HG02981 (cell line): ENCODE measurements at regions not wholly inside any gene's neighbourhood (a gene's known extent, or its start where the extent isn't known, plus 50 kb on each side); places are given as distances from the start of the nearest gene placed in this dataset.
A peak's percentile ranks its signal among the peaks of the same experiment; 100 is the strongest.

Experiments
- ATAC-seq: cut with Tn5 transposase; IDR thresholded peaks from one replicate; pipeline ENCODE4 v1.9.1; 2021; ENCODE audit warnings: mild to moderate bottlenecking, moderate library complexity; ENCODE audit not compliant: unreplicated experiment

- ATAC-seq, result no peak
These were observed 127.7 kb upstream of the PDGFD start for GRCh38 chr11:104291646-104292045.

DNA sequence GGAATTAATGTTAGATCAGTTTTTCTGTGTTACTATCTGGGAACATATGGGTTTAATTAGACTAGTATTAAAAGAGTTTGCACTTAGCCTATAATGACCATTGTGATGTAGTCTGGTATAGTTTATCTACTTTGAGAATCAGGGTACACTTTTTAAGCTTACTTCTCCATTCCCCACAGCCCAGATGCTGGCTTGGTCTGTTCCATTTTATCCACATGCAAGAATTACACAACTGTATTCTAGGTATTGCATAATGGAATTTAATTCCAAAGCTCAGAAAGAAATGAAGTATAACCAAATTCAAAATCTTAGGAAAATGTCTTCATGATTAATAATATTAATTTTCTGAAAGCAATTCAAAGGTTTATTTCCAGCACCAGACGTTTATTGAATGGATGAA, 122.2 kb upstream of the PDGFD start:
- no peak for ATAC-seq

DNA sequence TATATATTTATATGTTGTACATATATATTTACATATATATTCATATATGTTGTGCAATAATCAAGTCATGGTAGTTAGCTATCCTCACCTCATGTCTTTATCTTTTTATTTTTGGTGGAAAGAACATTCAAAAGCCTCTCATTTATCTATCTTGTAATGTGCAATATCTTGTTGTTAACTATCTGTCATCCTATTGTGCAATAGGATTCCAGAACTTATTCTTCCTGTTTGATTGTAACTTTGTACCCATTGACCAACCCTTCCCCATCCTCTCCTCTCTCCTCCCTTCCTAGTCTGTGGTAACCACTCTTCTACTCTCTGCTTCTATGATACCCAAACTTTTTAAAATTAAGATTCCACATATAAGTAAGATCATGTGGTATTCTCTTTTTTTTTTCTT, 115.6 kb upstream of the PDGFD start:
- no peak for ATAC-seq

DNA sequence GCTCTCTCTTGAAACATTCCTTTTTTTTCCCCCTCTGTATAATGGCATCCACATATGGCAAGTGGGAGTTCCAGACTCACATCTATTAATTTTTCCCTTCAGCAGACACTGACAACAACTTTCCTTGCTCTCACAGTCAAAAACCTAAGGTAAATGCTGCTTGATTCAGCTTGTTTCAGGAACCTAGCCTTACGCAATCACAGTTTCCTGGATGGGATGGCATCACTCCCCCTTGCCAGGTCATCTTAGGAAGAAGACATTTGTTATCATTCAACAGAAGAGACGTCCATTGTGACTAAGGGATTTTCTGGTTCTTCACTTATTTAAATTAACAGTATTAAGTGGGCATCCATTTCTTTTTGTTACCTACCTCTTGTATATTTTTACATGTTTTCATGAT, 112.0 kb upstream of the PDGFD start:
- no peak for ATAC-seq

DNA sequence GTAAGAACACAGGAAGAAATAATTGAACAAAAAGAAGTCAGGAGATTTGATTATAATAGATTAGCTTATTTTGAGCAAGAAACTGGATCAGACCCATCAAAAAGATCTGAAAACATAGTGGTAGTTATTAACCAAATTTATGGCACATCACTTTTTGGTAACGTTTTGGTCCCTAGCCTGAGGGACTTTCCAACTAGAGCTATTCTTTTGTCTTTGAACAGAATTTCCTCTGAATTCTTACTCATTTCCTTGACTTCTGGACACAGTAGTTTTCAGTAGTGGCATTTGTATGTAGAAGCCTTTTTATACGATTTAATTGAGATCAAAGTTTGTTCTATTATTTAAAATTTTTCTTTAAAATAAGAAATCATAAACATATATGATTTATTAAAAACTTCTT, 96.5 kb upstream of the PDGFD start:
- no peak for ATAC-seq

DNA sequence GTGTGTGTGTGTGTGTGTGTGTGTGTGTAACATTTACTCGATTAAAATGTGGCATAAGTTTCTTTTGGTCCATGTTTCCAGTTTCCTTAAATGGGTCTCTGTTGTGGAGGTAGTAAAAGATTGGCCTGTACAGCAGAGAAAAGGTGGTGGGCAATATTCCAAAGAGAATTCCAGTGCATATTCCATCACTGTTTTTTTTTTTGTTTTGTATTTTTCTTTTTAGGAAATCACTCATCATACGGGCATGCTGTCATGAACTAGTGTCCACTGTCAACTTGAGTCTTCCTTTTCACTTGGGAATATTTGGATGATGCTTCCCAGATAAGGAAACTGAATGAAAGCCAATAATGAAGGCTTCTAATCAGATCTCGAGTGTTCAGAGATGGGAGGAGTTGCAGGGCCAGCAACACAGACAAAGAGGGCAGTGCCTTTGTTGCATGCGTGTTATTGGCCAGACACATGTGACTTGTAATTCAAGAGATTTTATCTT, 95.2 kb upstream of the PDGFD start:
- ATAC-seq, result no peak

GRCh38 chr11:104256525-104256924, 92.6 kb upstream of the PDGFD start:
- ATAC-seq, result no peak

- ATAC-seq, result peak; percentile 84
These were observed 90.4 kb upstream of the PDGFD start for GRCh38 chr11:104254347-104254746.

DNA sequence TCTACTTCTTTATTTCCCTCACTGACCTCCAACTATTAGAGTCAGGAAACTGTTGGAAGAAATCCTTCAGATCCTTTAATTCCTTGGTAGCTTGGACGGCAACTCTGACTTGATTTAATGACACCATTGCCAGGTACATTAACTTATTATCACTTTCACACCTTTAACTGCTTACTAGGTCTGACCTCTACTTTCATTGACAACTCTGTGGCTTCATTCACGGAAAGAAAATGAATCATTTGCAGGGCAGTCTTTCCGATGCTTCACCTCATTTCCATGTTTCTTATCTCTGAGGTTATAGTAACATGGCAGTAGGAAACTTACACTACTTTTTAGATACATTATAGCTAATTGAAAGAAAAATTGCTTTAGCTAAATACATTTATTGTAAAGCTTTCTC, 82.6 kb upstream of the PDGFD start:
- ATAC-seq, result no peak

DNA sequence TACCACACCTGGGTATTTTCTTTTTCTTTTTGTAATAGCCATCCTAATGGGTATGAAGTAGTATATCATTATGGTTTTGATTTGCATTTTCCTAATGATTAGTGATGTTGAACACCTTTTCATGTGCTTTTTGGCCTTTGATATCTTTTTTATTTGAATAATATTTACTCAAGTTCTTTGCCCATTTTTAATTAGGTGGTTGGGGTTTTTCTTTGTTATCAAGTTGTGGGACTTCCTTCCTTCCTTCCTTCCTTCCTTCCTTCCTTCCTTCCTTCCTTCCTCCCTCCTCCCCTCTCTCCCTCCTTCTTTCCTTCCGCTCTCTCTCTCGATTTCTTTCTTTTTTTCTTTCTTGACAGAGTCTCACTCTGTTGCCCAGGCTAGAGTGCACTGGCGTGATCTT, 75.0 kb upstream of the PDGFD start:
- no peak for ATAC-seq

GRCh38 chr11:104225047-104225446, 61.1 kb upstream of the PDGFD start:
- ATAC-seq, result no peak

DNA sequence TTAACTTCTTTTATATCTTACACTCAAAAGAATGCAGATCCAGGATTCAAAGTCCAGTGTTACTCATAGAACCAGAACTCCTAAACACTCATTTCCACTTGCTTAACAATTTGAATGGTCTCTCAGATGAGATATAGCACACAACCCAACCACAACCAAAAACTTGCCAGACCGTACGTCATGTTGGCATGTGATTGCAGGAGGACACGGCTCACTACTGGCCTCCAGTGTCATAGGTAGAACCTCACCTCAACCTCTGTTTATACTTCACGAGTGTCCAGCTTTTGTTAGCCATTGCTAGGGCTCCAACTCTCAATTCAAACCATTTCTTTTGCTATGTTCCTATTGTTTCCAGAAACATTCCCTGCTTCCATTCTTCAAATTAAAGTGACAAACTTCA, 58.5 kb upstream of the PDGFD start:
- ATAC-seq, result no peak

DNA sequence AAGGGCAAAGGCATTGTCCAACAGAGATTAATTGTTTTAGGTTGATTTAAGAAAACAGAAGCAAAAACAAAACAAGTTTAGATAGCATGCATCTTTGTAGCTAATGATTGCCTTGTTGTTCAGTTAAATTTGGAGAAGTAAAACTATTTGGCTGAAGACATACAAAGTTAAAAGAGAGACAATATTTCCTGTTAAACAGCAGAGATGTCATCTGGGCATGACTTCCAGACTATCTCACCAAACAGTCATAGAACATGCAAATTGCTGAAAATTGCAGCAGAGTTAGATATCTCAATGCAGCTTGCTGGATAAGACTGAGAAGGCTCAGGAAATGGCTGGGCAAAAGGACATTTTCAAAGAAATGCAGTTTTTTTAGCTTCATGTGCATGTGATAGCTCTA, 57.5 kb upstream of the PDGFD start:
- ATAC-seq, result no peak

DNA sequence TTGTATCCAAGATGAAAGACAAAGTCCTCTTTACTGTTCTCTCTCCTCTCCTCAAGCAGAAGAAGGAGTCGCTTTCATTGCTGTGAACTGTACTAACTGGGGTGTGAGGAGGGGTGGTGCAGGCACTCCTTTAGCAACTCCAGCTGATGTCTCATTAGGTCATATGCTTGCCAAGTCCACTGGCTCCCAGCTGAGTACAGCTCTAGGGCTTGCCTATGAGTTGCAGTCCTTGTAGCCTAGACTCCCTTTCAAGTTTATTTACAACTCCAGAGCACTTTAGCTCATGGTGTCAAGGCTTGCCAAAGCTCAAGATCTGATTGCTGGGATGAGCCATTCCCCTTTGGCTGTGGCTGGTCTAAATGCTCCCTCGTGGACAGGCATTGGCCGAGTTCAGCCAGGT, 55.1 kb upstream of the PDGFD start:
- no peak for ATAC-seq

DNA sequence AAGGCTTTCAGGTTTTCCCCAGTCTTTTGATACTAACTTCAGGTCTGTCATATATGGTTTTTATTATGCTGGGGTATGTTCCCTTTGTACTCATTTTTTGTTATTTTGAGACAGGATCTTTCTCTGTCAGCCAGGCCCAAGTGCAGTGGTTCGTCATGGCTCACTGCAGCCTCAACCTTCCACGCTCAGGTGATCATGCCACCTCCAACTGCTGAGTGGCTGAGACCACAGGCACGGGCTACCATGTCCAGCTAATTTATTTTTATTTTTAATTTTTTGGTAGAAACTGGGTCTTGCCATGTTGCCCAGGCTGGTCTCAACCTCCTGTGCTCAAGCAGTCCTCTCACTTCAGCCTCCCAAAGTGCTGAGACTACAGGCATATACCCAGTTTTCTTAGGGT, 50.6 kb upstream of the PDGFD start:
- ATAC-seq, result no peak
